GM18526 (cell line): ENCODE measurements at regions not wholly inside any gene's neighbourhood (a gene's known extent, or its start where the extent isn't known, plus 50 kb on each side); places are given as distances from the start of the nearest gene placed in this dataset.

Experiments
- POLR2A ChIP-seq: IDR thresholded peaks from 3 replicates; pipeline ENCODE4 v1.6.1; 2011; ENCODE audit not compliant: insufficient read length; ENCODE audit errors: extremely low read depth

GRCh38 chr3:178388473-178388872 lies 147.8 kb upstream of the KCNMB2 start:
- no peak for TF ChIP-seq POLR2A

DNA sequence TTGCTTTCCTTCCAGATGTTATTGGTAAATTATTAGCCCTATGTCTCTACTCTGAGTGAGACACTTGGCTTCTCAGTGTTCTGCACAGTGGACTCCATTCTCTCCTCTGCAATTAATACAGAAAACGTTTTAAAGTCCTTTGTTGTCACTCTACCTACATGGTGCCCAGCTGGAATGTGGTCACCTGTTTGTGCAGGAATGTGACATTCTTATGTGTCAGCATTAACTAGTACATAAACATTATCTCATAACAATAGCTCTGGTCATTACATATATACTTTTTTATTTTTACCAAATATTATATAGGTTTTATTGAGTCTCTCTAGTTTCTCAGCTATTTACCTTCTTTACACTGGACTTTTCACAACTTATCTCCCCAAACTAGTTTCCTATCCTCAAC lies 147.0 kb upstream of the KCNMB2 start:
- no peak for TF ChIP-seq POLR2A

DNA sequence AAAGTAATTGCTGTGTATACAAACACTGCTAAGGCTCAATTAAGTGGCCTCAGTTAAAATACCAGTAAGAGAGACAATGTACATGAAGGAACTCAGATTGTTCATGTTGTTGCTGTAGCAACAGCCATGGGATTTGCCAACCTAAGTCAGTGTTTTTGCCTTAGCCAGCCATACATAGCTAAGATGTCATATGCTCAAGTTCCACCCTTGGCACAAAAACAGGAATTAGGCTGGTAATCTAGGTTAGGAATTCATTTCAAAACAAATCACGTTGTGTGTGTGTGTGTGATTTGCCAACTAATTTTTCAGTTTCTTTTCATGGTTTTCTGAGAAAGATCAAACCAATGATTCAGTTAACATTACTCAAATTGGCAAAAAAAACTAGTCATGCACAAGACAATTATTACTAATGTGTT lies 143.7 kb upstream of the KCNMB2 start:
- no peak for TF ChIP-seq POLR2A

GRCh38 chr3:178393146-178393545 lies 143.1 kb upstream of the KCNMB2 start:
- TF ChIP-seq POLR2A = no peak

DNA sequence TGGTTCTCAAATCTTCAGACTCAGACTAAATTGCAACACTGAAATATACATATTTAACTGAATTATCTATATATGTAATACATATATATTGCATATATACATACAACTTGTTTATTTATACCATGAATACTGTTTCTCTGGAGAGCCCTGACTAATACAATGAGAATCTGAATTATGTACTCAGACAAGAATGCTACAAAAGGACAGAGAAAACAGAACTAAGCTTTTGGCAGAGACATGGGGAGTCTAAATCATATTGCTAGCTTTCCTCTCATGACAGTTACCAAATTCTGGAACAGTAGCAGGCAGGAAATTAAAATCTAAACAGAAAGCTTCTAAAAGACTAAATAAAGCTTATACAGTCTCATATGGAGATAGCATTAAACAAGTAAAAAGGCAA lies 142.4 kb upstream of the KCNMB2 start:
- TF ChIP-seq POLR2A = no peak

GRCh38 chr3:178396318-178396717 lies 139.9 kb upstream of the KCNMB2 start:
- no peak for TF ChIP-seq POLR2A

DNA sequence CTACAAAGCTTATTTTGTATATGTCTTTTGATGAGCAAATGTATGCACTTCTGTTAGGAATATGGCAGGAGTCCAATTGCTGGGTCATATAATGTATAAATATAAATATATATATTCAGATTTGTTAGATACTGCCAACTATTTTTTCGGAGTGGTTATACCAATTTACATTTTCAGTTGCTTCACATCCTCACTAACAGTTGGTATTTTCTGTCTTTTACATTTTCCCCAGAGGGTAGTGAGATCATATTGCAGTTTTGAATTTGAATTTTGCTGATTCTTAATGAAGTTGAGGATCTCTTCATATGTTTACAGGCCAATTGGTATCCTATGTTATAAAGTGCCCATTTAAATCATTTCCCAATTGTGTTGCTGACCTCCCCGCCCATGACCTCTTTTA lies 139.0 kb upstream of the KCNMB2 start:
- no peak for TF ChIP-seq POLR2A

DNA sequence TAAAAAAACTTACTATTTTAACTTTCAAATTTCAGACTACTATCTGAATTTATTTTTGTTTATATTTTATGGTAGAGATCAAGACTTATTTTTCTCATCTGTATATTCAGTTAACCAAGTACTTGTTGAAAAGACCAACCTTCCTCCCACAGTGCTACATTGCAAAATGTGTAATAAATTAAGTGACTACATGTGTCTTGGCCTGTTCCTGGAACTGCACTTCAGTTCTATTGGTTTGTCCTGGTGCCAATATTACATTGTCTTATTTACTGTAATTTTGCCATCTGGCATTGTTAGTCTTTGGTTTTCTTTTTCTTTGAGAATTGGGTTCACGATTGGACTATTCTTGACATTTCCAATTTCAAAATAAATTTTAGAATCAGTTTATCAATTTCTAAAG lies 138.4 kb upstream of the KCNMB2 start:
- no peak for TF ChIP-seq POLR2A

- TF ChIP-seq POLR2A = no peak
Measured at GRCh38 chr3:178404961-178405360, 131.3 kb upstream of the KCNMB2 start.

DNA sequence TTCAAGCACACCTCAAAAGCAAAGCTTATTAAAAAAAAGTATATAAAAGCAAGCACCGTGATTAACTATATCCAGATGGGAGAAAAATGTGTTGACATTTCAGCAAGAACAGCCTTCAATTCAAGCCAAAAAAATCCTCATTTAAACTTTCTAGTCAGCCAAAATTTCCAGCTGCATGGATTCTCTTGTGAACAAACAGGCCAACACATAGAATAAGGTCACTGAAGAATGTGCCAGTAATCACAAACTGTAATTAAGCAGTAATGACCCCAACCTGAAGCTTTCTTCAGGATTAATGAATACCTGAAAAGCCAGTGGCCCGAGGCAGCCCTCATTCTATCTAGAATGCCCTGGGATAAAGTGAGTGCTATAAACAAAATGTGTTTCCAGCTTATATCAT lies 130.7 kb upstream of the KCNMB2 start:
- no peak for TF ChIP-seq POLR2A

- TF ChIP-seq POLR2A = no peak
Measured at GRCh38 chr3:178406206-178406605, 130.0 kb upstream of the KCNMB2 start.

DNA sequence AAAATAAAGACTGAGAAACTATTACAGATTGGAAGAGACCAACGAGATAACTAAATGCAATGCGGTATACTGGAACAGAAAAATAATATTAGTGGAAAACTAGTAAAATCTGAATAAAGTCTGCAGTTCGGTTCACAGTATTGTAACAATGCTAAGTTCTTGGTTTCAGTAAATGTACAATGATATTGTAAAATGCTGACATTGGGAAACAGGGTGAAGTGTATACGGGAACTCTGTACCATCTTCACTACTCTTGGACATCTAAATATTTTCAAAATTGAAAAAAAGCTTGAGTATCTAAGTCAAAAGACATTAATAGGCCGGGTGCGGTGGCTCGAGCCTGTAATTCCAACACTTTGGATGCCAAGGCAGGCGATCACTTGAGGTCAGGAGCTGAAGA lies 120.9 kb upstream of the KCNMB2 start:
- no peak for TF ChIP-seq POLR2A

DNA sequence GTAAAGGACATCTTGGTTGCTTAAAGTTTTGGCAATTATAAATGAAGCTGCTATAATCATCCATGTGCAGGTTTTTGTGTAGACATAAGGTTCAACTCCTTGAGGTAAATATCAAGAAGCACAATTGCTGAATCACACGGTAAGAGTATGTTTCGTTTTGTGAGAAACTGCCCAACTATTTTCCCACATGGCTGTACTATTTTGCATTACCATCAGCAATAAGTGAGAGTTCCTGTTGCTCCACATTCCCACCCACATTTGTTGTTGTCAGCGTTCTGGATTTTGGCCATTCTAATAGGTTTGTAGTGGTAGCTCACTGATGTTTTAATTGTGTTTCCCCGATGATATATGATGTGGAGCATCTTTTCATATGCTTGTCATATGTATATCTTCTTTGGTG lies 118.5 kb upstream of the KCNMB2 start:
- TF ChIP-seq POLR2A = no peak

DNA sequence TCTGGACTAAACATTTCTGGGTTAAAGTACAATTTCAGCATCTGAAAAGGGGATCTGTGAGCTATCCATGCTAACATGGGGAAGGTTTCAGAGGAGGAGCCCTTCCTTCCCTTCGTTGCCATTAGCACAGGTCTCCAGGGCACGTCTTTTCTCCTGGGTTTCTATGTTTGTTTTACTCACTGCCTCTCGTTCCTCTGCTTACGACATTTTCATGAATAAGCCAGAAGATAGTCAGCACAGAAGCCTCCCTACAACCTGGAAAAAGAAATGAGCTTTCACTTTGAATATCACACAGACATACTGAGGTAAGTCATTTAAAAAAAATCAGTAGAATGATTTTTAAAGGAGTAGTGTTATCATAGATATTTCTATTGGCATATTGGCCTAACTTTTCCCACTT lies 117.2 kb upstream of the KCNMB2 start:
- no peak for TF ChIP-seq POLR2A

GRCh38 chr3:178420033-178420432 lies 116.2 kb upstream of the KCNMB2 start:
- TF ChIP-seq POLR2A = no peak

GRCh38 chr3:178421069-178421468 lies 115.2 kb upstream of the KCNMB2 start:
- TF ChIP-seq POLR2A = no peak

DNA sequence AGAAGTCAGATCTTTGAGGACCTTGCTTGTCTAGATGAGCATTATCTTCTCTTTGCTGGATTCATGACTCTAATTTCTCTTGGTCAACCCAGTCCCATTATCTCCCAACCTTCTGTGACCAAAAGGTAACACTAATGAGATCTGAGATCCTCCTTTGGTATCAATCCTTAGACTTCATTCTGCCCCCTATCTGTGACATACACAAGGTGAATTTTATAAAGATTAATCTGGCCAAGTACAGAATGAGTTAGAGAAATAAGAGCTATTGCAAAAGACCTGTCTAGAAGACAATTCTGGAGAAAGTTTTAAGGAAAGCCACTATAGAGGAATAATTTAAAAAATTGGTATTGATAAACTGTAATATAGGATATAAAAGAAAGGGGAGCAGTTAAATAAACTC lies 113.8 kb upstream of the KCNMB2 start:
- no peak for TF ChIP-seq POLR2A

DNA sequence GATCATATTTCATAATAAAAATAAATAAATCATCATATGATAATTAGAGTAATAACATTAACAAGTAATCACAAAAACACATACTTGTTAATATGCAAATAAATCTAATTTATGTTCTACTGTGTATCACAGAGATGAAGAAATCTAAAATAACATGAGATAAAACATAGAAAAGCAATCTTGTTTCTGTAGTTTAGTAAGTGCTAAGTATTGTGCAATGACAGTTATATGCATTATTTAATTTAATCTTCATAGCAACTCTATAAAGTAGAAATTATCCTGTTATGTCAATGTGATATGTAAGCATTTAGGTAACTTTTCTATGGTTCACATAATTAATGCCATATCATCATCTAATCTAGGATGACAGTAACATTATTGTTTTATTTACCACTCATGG lies 108.2 kb upstream of the KCNMB2 start:
- no peak for TF ChIP-seq POLR2A
